ENCODE measurements at regions not wholly inside any gene's neighbourhood (a gene's known extent, or its start where the extent isn't known, plus 50 kb on each side); places are given as distances from the start of the nearest gene placed in this dataset.

- CTCF ChIA-PET = no interaction called here
- TF ChIP-seq MAX (IDR thresholded peaks at IDR 0.05) = no peak
- TF ChIP-seq SP1 (IDR thresholded peaks at IDR 0.05; ENCODE audit: low read depth) = no peak
- no peak for TF ChIP-seq ATF3 (IDR thresholded peaks at IDR 0.05)
- no peak for TF ChIP-seq EZH2phosphoT487 (IDR thresholded peaks at IDR 0.05; ENCODE audit: borderline replicate concordance)
- TF ChIP-seq SIN3A (IDR thresholded peaks at IDR 0.05; ENCODE audit: low read depth) = no peak
- no peak for TF ChIP-seq EGR1 (IDR thresholded peaks at IDR 0.05; ENCODE audit: low read depth)
- no peak for TF ChIP-seq FOSL1 (IDR thresholded peaks at IDR 0.05; ENCODE audit: low read depth)
- no peak for TF ChIP-seq POLR2A (IDR thresholded peaks at IDR 0.05; ENCODE audit: borderline replicate concordance, extremely low read depth, insufficient read depth, insufficient read length)
- TF ChIP-seq ELF1 (IDR thresholded peaks at IDR 0.05; ENCODE audit: borderline replicate concordance, low read depth) = no peak
- no peak for TF ChIP-seq REST (IDR thresholded peaks at IDR 0.05; ENCODE audit: low read depth)
- no peak for TF ChIP-seq CBX3 (IDR thresholded peaks at IDR 0.05; ENCODE audit: low read depth)
- TF ChIP-seq CTCF (IDR thresholded peaks at IDR 0.05 in 2 of 3, conservative IDR thresholded peaks at IDR 0.05 in 1 of 3; ENCODE audit: borderline replicate concordance in 1 of 3, insufficient read depth in 1 of 3, low read depth in 2 of 3, low read length in 2 of 3) = no peak
- no peak for TF ChIP-seq ZNF274 (IDR thresholded peaks at IDR 0.05; ENCODE audit: low read depth, low read length)
- TF ChIP-seq ZFX (IDR thresholded peaks at IDR 0.05) = no peak
- no peak overlapping the region for H2AFZ ChIP-seq (ENCODE audit: low read depth, low read length, poor library complexity, severe bottlenecking)
- no peak overlapping the region for H3K4me2 ChIP-seq (ENCODE audit: low read length)
- H3K36me3 ChIP-seq (ENCODE audit: control insufficient read depth in 1 of 2, insufficient read depth in 2 of 2, low read length in 2 of 2) = no peaks in the 10 kb centered on the region
- H3K79me2 ChIP-seq (ENCODE audit: insufficient read depth, low read length) = no peaks in the 10 kb centered on the region
- no peaks in the 10 kb centered on the region for H4K20me1 ChIP-seq (ENCODE audit: insufficient read depth)
- no peak overlapping the region for H3K9ac ChIP-seq (ENCODE audit: low read length)
- no peaks in the 10 kb centered on the region for H3K27me3 ChIP-seq (ENCODE audit: insufficient read depth, low read length)
- intact Hi-C loops (cut with micrococcal nuclease) = no loop called here
- DNase-seq (ENCODE audit: low read depth, low spot score) (no peak), ATAC-seq (no peak)
- no peak overlapping the region for H3K27ac ChIP-seq (ENCODE audit: low read depth, low read length)
- RAD21 ChIA-PET (ENCODE audit: low non-redundant PET in 1 of 2, low total read pairs in 2 of 2, uncharacterized antibody in 2 of 2, unreplicated experiment in 2 of 2) = no interaction called here
- no TSS peak for BruUV-seq (replicated peaks)
- no peaks in the 10 kb centered on the region for H3K9me3 ChIP-seq (ENCODE audit: control insufficient read depth in 1 of 2, insufficient read depth in 1 of 2, low read depth in 1 of 2, low read length in 2 of 2)
- POLR2A ChIA-PET = no interaction called here
- H3K4me1 ChIP-seq (ENCODE audit: control insufficient read depth in 1 of 2, insufficient read depth in 2 of 2, low read length in 2 of 2) = no peaks in the 10 kb centered on the region
- no peak overlapping the region for H3K4me3 ChIP-seq (replicated peaks in 1 of 2; ENCODE audit: low read depth in 1 of 2, low read length in 2 of 2)
- 0 out of 2 replicates have a peak, but pooled peaks cover 4% of the 10 kb centered on the region for H3K9me2 ChIP-seq (ENCODE audit: insufficient read depth)
These were observed 198.9 kb downstream of the ETV1 start for GRCh38 chr7:13790611-13791010.

All from HCT116 (cell line).